ENCODE measurements at regions not wholly inside any gene's neighbourhood (a gene's known extent, or its start where the extent isn't known, plus 50 kb on each side); places are given as distances from the start of the nearest gene placed in this dataset.

DNA sequence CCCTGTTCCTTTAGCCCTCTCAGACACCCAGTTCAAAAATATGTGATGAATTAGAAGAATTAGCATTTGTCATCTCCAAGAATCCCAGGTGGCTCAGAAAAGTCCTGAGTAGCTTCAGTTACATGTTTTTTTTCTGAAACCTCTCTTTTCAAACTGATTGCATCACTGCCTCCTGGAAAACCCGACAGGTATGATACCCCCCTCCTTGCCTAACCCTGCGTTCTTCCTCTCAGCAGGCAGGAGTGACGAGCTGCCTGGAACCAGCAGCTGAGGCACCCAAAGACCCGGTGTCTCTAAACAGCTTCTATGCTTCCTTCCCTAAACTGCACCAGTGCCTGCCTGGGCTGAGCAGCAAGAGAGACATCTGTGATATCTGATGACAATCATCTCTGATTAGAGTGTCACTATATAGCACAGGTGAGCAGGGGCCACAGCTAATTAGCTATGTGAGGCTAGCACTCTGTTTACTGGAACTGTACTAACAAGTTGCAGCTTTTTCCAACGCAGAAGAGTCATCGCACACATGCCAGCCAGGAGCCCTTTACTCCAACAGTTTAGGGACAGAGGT is 376.4 kb upstream of the ATP5MC3 start:
- no TSS peak for BruUV-seq (replicated peaks)

More for the DNA sequence above, 376.4 kb upstream of the ATP5MC3 start:
- Histone ChIP-seq H3K4me3 (replicated peaks in 1 of 2; ENCODE audit: low read depth in 1 of 2, low read length in 2 of 2) (no peak overlapping the region), H3K9me3 (ENCODE audit: control insufficient read depth in 1 of 2, insufficient read depth in 1 of 2, low read depth in 1 of 2, low read length in 2 of 2) (no peaks in the 10 kb centered on the region), H2AFZ (ENCODE audit: low read depth, low read length, poor library complexity, severe bottlenecking) (no peak overlapping the region), H3K9ac (ENCODE audit: low read length) (no peak overlapping the region), H3K4me1 (ENCODE audit: control insufficient read depth in 1 of 2, insufficient read depth in 2 of 2, low read length in 2 of 2) (no peaks in the 10 kb centered on the region), H3K27me3 (ENCODE audit: insufficient read depth, low read length) (no peaks in the 10 kb centered on the region), H4K20me1 (ENCODE audit: insufficient read depth) (no peaks in the 10 kb centered on the region), H3K27ac (ENCODE audit: low read depth, low read length) (no peak overlapping the region), H3K79me2 (ENCODE audit: insufficient read depth, low read length) (no peaks in the 10 kb centered on the region), H3K9me2 (ENCODE audit: insufficient read depth) (no peaks in the 10 kb centered on the region), H3K4me2 (ENCODE audit: low read length) (no peak overlapping the region), H3K36me3 (ENCODE audit: control insufficient read depth in 1 of 2, insufficient read depth in 2 of 2, low read length in 2 of 2) (no peaks in the 10 kb centered on the region)
- ChIA-PET CTCF (no interaction called here), RAD21 (ENCODE audit: low non-redundant PET in 1 of 2, low total read pairs in 2 of 2, uncharacterized antibody in 2 of 2, unreplicated experiment in 2 of 2) (no interaction called here), POLR2A (no interaction called here)
- TF ChIP-seq, protein P1, sequence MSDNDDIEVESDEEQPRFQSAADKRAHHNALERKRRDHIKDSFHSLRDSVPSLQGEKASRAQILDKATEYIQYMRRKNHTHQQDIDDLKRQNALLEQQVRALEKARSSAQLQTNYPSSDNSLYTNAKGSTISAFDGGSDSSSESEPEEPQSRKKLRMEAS (IDR thresholded peaks at IDR 0.05), result no peak
- no peak for TF ChIP-seq SRF (IDR thresholded peaks at IDR 0.05; ENCODE audit: low read depth)
- no peak for TF ChIP-seq CEBPB (IDR thresholded peaks at IDR 0.05; ENCODE audit: low read depth)
- no peak for TF ChIP-seq CBX3 (IDR thresholded peaks at IDR 0.05; ENCODE audit: low read depth)
- no peak for TF ChIP-seq ZNF274 (IDR thresholded peaks at IDR 0.05; ENCODE audit: low read depth, low read length)
- TF ChIP-seq POLR2AphosphoS5 (IDR thresholded peaks at IDR 0.05; ENCODE audit: low read depth, low read length), result no peak
- TF ChIP-seq, protein P2, sequence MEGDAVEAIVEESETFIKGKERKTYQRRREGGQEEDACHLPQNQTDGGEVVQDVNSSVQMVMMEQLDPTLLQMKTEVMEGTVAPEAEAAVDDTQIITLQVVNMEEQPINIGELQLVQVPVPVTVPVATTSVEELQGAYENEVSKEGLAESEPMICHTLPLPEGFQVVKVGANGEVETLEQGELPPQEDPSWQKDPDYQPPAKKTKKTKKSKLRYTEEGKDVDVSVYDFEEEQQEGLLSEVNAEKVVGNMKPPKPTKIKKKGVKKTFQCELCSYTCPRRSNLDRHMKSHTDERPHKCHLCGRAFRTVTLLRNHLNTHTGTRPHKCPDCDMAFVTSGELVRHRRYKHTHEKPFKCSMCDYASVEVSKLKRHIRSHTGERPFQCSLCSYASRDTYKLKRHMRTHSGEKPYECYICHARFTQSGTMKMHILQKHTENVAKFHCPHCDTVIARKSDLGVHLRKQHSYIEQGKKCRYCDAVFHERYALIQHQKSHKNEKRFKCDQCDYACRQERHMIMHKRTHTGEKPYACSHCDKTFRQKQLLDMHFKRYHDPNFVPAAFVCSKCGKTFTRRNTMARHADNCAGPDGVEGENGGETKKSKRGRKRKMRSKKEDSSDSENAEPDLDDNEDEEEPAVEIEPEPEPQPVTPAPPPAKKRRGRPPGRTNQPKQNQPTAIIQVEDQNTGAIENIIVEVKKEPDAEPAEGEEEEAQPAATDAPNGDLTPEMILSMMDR (IDR thresholded peaks at IDR 0.05 in 2 of 3, conservative IDR thresholded peaks at IDR 0.05 in 1 of 3; ENCODE audit: borderline replicate concordance in 1 of 3, insufficient read depth in 1 of 3, low read depth in 2 of 3, low read length in 2 of 3), result no peak
- no peak for TF ChIP-seq JUND (IDR thresholded peaks at IDR 0.05)
- no peak for TF ChIP-seq FOSL1 (IDR thresholded peaks at IDR 0.05; ENCODE audit: low read depth)
- TF ChIP-seq EZH2 (IDR thresholded peaks at IDR 0.05), result no peak
- TF ChIP-seq ELF1 (IDR thresholded peaks at IDR 0.05; ENCODE audit: borderline replicate concordance, low read depth), result no peak
- TF ChIP-seq SIN3A (IDR thresholded peaks at IDR 0.05; ENCODE audit: low read depth), result no peak
- no peak for TF ChIP-seq YY1 (IDR thresholded peaks at IDR 0.05; ENCODE audit: extremely low read depth, insufficient replicate concordance, low read depth, low read length)
- no peak for TF ChIP-seq EZH2phosphoT487 (IDR thresholded peaks at IDR 0.05; ENCODE audit: borderline replicate concordance)
- no peak for TF ChIP-seq TCF7L2 (IDR thresholded peaks at IDR 0.05; ENCODE audit: borderline replicate concordance, extremely low read depth, insufficient read depth, insufficient read length)
- ATAC-seq (no peak), DNase-seq (ENCODE audit: low read depth, low spot score) (no peak)
- intact Hi-C loops (cut with micrococcal nuclease), result no loop called here
